HEK293 (cell line): ENCODE measurements at regions not wholly inside any gene's neighbourhood (a gene's known extent, or its start where the extent isn't known, plus 50 kb on each side); places are given as distances from the start of the nearest gene placed in this dataset.

Experiments
- CTCF ChIA-PET: fragments of 350-600 bp; formaldehyde crosslinking; extraction: SDS; loops from one replicate; lab custom pipeline; 2021; ENCODE audit warnings: antibody characterized with exemption; lab: Yijun Ruan, JAX
- POLR2A ChIA-PET: fragments of 300-600 bp; formaldehyde crosslinking; extraction: SDS; loops from one replicate; lab custom pipeline; 2020; ENCODE audit warnings: antibody characterized with exemption, inconsistent platforms; lab: Yijun Ruan, JAX
- H3K27ac ChIP-seq: fragments of 200-500 bp; sonication (Bioruptor generic); 2 replicates; pipeline ENCODE4 v1.5.1; 2014; ENCODE audit warnings: low read depth, low read length, control low read depth, inconsistent platforms; ENCODE audit errors: extremely low read depth
- H3K36me3 ChIP-seq, 2 experiments: fragments of 200-500 bp in 1 of 2; sonication (Bioruptor generic) in 1 of 2; 1 replicate in 1 of 2; 2 replicates in 1 of 2; pipeline ENCODE4 v1.5.1; 2014 to 2017; ENCODE audit warnings: inconsistent platforms in 2 of 2, low read length in 2 of 2; ENCODE audit not compliant: control insufficient read depth in 2 of 2, insufficient read depth in 1 of 2
- H3K4me1 ChIP-seq: fragments of 200-500 bp; sonication (Bioruptor generic); 2 replicates; pipeline ENCODE4 v1.5.1; 2014; ENCODE audit warnings: mild to moderate bottlenecking, low read length, inconsistent platforms; ENCODE audit not compliant: control insufficient read depth, insufficient read depth
- H3K4me3 ChIP-seq: 2 replicates; pipeline ENCODE4 v1.5.1; 2011; ENCODE audit warnings: low read depth, mild to moderate bottlenecking, control low read depth, low read length, moderate library complexity
- H3K9me3 ChIP-seq: fragments of 200-500 bp; sonication (Bioruptor generic); 2 replicates; pipeline ENCODE4 v1.5.1; 2014; ENCODE audit warnings: low read depth, low read length, inconsistent platforms; ENCODE audit not compliant: control insufficient read depth, insufficient read depth
- BCL11B ChIP-seq: fragments of 450-650 bp; formaldehyde crosslinking; IDR thresholded peaks from 2 replicates; pipeline ENCODE4 v1.5.1; 2016; ENCODE audit warnings: low read depth, missing biosample characterization, missing genetic modification characterization
- KLF10 ChIP-seq: fragments of 450-650 bp; IDR thresholded peaks from 2 replicates; pipeline ENCODE4 v1.5.1; 2018; ENCODE audit warnings: missing biosample characterization, mild to moderate bottlenecking, missing genetic modification characterization
- PRDM1 ChIP-seq: fragments of 450-650 bp; formaldehyde crosslinking; IDR thresholded peaks from 2 replicates; pipeline ENCODE4; 2016; ENCODE audit warnings: missing biosample characterization, missing genetic modification characterization
- SCRT2 ChIP-seq: fragments of 450-650 bp; formaldehyde crosslinking; IDR thresholded peaks from 2 replicates; pipeline ENCODE4 v1.5.1; 2016; ENCODE audit warnings: missing biosample characterization, missing genetic modification characterization
- ZNF146 ChIP-seq: fragments of 450-650 bp; formaldehyde crosslinking; IDR thresholded peaks from 2 replicates; pipeline ENCODE4 v1.5.1; 2016; ENCODE audit warnings: missing biosample characterization, missing genetic modification characterization
- ZNF202 ChIP-seq: fragments of 450-650 bp; formaldehyde crosslinking; IDR thresholded peaks from 2 replicates; pipeline ENCODE4 v1.5.1; 2016; ENCODE audit warnings: missing biosample characterization, missing genetic modification characterization, borderline replicate concordance
- ZNF214 ChIP-seq: fragments of 450-650 bp; formaldehyde crosslinking; IDR thresholded peaks from 2 replicates; pipeline ENCODE4 v1.5.1; 2017; ENCODE audit warnings: missing biosample characterization, mild to moderate bottlenecking, missing genetic modification characterization, borderline replicate concordance
- ZNF24 ChIP-seq: fragments of 450-650 bp; formaldehyde crosslinking; IDR thresholded peaks from 2 replicates; pipeline ENCODE4 v1.5.1; 2016; ENCODE audit warnings: missing biosample characterization, missing genetic modification characterization
- ZNF248 ChIP-seq: fragments of 450-650 bp; formaldehyde crosslinking; IDR thresholded peaks from 2 replicates; pipeline ENCODE4 v1.5.1; 2017; ENCODE audit warnings: missing biosample characterization, missing genetic modification characterization
- ZNF354C ChIP-seq: fragments of 450-650 bp; formaldehyde crosslinking; IDR thresholded peaks from 2 replicates; pipeline ENCODE4 v1.5.1; 2016; ENCODE audit warnings: missing biosample characterization, missing genetic modification characterization, low read depth, borderline replicate concordance
- ZNF488 ChIP-seq: fragments of 450-650 bp; formaldehyde crosslinking; IDR thresholded peaks from 2 replicates; pipeline ENCODE4 v1.5.1; 2016; ENCODE audit warnings: missing biosample characterization, missing genetic modification characterization
- ZNF529 ChIP-seq: fragments of 450-650 bp; formaldehyde crosslinking; IDR thresholded peaks from 2 replicates; pipeline ENCODE4 v1.5.1; 2017; ENCODE audit warnings: missing genetic modification characterization, missing biosample characterization; ENCODE audit not compliant: insufficient replicate concordance
- ZNF530 ChIP-seq: fragments of 450-650 bp; formaldehyde crosslinking; IDR thresholded peaks from 2 replicates; pipeline ENCODE4 v1.5.1; 2016; ENCODE audit warnings: low read depth, missing biosample characterization, missing genetic modification characterization
- ZNF76 ChIP-seq: fragments of 450-650 bp; formaldehyde crosslinking; IDR thresholded peaks from 2 replicates; pipeline ENCODE4; 2016; ENCODE audit warnings: low read depth, missing biosample characterization, missing genetic modification characterization, borderline replicate concordance
- ZNF776 ChIP-seq: fragments of 450-650 bp; formaldehyde crosslinking; IDR thresholded peaks from 2 replicates; pipeline ENCODE4 v1.5.0; 2017; ENCODE audit warnings: missing biosample characterization, missing genetic modification characterization, borderline replicate concordance
- TF ChIP-seq, protein P1 (sequence below): fragments of 450-650 bp; formaldehyde crosslinking; IDR thresholded peaks from 2 replicates; pipeline ENCODE4 v1.5.1; 2016; ENCODE audit warnings: missing biosample characterization, missing genetic modification characterization
- TF ChIP-seq, protein P2 (sequence below): fragments of 450-650 bp; formaldehyde crosslinking; IDR thresholded peaks from 2 replicates; pipeline ENCODE4 v1.5.1; 2016; ENCODE audit warnings: missing biosample characterization, missing genetic modification characterization

DNA sequence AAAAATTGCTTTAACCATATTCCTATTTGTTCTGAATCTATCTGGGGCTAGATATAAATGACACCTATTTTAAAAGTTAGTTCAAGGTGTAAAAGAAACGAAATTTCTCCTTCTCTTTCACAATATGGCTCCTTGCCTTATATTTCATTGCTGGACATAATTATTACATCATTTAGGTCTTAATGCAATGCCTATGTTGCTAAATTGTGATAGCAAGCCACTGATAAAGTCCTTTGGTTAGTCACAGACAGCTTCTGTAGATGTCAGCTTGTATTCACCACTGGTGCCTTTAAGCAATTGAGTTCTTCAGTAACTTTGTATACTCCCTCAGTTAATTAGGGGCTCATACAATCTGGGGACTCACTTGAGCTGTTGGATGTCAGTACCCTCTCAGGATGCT, 1236.6 kb downstream of the GATA3 start:
- Histone ChIP-seq H3K36me3 (no peaks in the 10 kb centered on the region), H3K4me3 (no peak overlapping the region), H3K4me1 (no peaks in the 10 kb centered on the region), H3K9me3 (no peaks in the 10 kb centered on the region), H3K27ac (no peak overlapping the region)
- no peak for TF ChIP-seq ZNF776 (tag by site-specific recombination)
- TF ChIP-seq, protein P1, sequence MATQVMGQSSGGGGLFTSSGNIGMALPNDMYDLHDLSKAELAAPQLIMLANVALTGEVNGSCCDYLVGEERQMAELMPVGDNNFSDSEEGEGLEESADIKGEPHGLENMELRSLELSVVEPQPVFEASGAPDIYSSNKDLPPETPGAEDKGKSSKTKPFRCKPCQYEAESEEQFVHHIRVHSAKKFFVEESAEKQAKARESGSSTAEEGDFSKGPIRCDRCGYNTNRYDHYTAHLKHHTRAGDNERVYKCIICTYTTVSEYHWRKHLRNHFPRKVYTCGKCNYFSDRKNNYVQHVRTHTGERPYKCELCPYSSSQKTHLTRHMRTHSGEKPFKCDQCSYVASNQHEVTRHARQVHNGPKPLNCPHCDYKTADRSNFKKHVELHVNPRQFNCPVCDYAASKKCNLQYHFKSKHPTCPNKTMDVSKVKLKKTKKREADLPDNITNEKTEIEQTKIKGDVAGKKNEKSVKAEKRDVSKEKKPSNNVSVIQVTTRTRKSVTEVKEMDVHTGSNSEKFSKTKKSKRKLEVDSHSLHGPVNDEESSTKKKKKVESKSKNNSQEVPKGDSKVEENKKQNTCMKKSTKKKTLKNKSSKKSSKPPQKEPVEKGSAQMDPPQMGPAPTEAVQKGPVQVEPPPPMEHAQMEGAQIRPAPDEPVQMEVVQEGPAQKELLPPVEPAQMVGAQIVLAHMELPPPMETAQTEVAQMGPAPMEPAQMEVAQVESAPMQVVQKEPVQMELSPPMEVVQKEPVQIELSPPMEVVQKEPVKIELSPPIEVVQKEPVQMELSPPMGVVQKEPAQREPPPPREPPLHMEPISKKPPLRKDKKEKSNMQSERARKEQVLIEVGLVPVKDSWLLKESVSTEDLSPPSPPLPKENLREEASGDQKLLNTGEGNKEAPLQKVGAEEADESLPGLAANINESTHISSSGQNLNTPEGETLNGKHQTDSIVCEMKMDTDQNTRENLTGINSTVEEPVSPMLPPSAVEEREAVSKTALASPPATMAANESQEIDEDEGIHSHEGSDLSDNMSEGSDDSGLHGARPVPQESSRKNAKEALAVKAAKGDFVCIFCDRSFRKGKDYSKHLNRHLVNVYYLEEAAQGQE (tag by site-specific recombination): no peak
- no peak for TF ChIP-seq ZNF76 (tag by site-specific recombination)
- TF ChIP-seq ZNF214 (tag by site-specific recombination): no peak
- TF ChIP-seq ZNF529 (tag by site-specific recombination): no peak
- no peak for TF ChIP-seq PRDM1 (tag by site-specific recombination)
- TF ChIP-seq ZNF24 (tag by site-specific recombination): no peak
- no peak for TF ChIP-seq BCL11B (tag by site-specific recombination)
- ChIA-PET CTCF (interaction anchor here (0.6 to 1.5 kb wide), 3 partner anchors 16 to 1765 kb away, joined by 3 to 5 read pairs (median 4); no protein-coding TSS in a partner anchor), POLR2A (no interaction called here)

GRCh38 chr10:9294132-9294663, 1239.7 kb downstream of the GATA3 start:
- Histone ChIP-seq H3K4me1 (no peaks in the 10 kb centered on the region), H3K27ac (no peak overlapping the region), H3K9me3 (no peaks in the 10 kb centered on the region), H3K36me3 (no peaks in the 10 kb centered on the region), H3K4me3 (no peak overlapping the region)
- ChIA-PET POLR2A (no interaction called here), CTCF (interaction anchor here (1.0 to 1.1 kb wide), 2 partner anchors 9 to 1538 kb away, joined by 3 read pairs; no protein-coding TSS in a partner anchor)
- TF ChIP-seq, protein P2, sequence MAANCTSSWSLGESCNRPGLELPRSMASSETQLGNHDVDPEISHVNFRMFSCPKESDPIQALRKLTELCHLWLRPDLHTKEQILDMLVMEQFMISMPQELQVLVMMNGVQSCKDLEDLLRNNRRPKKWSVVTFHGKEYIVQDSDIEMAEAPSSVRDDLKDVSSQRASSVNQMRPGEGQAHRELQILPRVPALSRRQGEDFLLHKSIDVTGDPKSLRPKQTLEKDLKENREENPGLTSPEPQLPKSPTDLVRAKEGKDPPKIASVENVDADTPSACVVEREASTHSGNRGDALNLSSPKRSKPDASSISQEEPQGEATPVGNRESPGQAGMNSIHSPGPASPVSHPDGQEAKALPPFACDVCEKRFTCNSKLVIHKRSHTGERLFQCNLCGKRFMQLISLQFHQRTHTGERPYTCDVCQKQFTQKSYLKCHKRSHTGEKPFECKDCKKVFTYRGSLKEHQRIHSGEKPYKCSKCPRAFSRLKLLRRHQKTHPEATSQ (tag by site-specific recombination): no peak
- TF ChIP-seq ZNF354C (tag by site-specific recombination) (no peak), ZNF202 (tag by site-specific recombination) (no peak), KLF10 (no peak), ZNF146 (tag by site-specific recombination) (no peak), ZNF248 (tag by site-specific recombination) (no peak), SCRT2 (tag by site-specific recombination) (0 out of 2 replicates have a peak, but pooled peaks have one; percentile 23), ZNF530 (no peak), ZNF488 (tag by site-specific recombination) (no peak)
